ENCODE measurements at regions not wholly inside any gene's neighbourhood (a gene's known extent, or its start where the extent isn't known, plus 50 kb on each side); places are given as distances from the start of the nearest gene placed in this dataset.

DNA sequence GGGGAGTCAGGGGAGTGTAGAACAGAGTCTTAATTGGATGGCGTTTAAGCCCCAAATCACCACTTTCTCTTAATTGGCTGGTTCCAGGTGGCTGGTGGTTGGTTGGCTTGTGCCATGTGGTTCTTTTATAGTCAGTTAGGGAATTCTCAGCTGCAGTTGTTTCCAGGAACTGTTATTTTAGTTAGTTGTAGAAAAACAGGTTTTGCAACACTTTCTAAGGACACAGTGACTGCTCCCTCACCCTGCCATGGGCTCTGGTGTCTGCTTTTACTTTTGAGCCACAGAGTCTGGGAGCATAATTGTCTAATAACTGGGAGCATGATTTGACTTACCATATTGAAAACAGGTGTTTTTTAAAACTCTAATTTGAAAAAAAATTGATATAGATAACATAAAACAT, 75.8 kb upstream of the PCDH18 start:
- no peak overlapping the region for H3K27ac Mint-ChIP-seq
- H3K4me3 Mint-ChIP-seq = no peak overlapping the region
- H3K9me3 Mint-ChIP-seq = no peaks in the 10 kb centered on the region; the same call in 1 of the 2 replicates
- TF ChIP-seq, protein P1, sequence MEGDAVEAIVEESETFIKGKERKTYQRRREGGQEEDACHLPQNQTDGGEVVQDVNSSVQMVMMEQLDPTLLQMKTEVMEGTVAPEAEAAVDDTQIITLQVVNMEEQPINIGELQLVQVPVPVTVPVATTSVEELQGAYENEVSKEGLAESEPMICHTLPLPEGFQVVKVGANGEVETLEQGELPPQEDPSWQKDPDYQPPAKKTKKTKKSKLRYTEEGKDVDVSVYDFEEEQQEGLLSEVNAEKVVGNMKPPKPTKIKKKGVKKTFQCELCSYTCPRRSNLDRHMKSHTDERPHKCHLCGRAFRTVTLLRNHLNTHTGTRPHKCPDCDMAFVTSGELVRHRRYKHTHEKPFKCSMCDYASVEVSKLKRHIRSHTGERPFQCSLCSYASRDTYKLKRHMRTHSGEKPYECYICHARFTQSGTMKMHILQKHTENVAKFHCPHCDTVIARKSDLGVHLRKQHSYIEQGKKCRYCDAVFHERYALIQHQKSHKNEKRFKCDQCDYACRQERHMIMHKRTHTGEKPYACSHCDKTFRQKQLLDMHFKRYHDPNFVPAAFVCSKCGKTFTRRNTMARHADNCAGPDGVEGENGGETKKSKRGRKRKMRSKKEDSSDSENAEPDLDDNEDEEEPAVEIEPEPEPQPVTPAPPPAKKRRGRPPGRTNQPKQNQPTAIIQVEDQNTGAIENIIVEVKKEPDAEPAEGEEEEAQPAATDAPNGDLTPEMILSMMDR (IDR thresholded peaks at IDR 0.05) = no peak
- DNase-seq = no peak
- H3K36me3 Mint-ChIP-seq (ENCODE audit: low read depth) = no peaks in the 10 kb centered on the region
- H3K4me1 Mint-ChIP-seq (ENCODE audit: low read depth) = peaks cover 43% of the 10 kb centered on the region
- peaks cover 3% of the 10 kb centered on the region for H3K27me3 Mint-ChIP-seq (ENCODE audit: insufficient read depth)

- no peak overlapping the region for H3K27ac Mint-ChIP-seq
- H3K36me3 Mint-ChIP-seq (ENCODE audit: low read depth) = no peaks in the 10 kb centered on the region
- DNase-seq = no peak
- H3K4me3 Mint-ChIP-seq = no peak overlapping the region
- H3K27me3 Mint-ChIP-seq (ENCODE audit: insufficient read depth) = no peaks in the 10 kb centered on the region
- peaks cover 14% of the 10 kb centered on the region for H3K4me1 Mint-ChIP-seq (ENCODE audit: low read depth)
- no peaks in the 10 kb centered on the region for H3K9me3 Mint-ChIP-seq
- TF ChIP-seq, protein P1 (IDR thresholded peaks at IDR 0.05) = no peak
These were observed 70.1 kb upstream of the PCDH18 start for GRCh38 chr4:137602436-137602835.

- no peaks in the 10 kb centered on the region for H3K9me3 Mint-ChIP-seq
- DNase-seq = peak; percentile 26
- no peak overlapping the region for H3K27ac Mint-ChIP-seq
- H3K4me3 Mint-ChIP-seq = no peak overlapping the region
- TF ChIP-seq, protein P1 (IDR thresholded peaks at IDR 0.05) = no peak
- no peaks in the 10 kb centered on the region for H3K27me3 Mint-ChIP-seq (ENCODE audit: insufficient read depth)
- H3K4me1 Mint-ChIP-seq (ENCODE audit: low read depth) = peaks cover 14% of the 10 kb centered on the region
- H3K36me3 Mint-ChIP-seq (ENCODE audit: low read depth) = no peaks in the 10 kb centered on the region
These were observed 69.6 kb upstream of the PCDH18 start for GRCh38 chr4:137601934-137602333.

DNA sequence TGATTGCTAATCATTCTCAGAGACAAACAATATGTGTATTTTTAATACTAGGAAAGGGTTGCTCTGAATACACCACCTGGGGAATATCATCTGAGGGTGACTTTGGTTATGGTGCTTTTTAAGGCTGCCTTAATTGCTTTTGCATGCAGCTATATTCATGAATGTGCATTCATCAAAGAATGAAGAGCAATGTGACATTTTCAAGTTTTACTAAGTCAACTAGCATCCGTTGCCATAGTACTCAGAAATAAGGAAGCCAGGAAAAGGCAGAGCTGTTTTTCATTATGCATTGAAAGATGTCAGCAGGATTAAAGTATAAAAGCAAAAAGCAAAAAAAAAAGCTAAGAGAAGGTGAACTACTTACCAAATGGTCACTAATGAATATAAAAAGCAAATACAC, 67.4 kb upstream of the PCDH18 start:
- H3K36me3 Mint-ChIP-seq (ENCODE audit: low read depth) = peaks cover 5% of the 10 kb centered on the region; the same call in 1 of the 2 replicates
- no peak for DNase-seq
- H3K27me3 Mint-ChIP-seq (ENCODE audit: insufficient read depth) = no peaks in the 10 kb centered on the region
- TF ChIP-seq, protein P1 (IDR thresholded peaks at IDR 0.05) = no peak
- no peaks in the 10 kb centered on the region for H3K9me3 Mint-ChIP-seq
- no peak overlapping the region for H3K27ac Mint-ChIP-seq
- no peak overlapping the region for H3K4me3 Mint-ChIP-seq
- peaks cover 14% of the 10 kb centered on the region for H3K4me1 Mint-ChIP-seq (ENCODE audit: low read depth)

DNA sequence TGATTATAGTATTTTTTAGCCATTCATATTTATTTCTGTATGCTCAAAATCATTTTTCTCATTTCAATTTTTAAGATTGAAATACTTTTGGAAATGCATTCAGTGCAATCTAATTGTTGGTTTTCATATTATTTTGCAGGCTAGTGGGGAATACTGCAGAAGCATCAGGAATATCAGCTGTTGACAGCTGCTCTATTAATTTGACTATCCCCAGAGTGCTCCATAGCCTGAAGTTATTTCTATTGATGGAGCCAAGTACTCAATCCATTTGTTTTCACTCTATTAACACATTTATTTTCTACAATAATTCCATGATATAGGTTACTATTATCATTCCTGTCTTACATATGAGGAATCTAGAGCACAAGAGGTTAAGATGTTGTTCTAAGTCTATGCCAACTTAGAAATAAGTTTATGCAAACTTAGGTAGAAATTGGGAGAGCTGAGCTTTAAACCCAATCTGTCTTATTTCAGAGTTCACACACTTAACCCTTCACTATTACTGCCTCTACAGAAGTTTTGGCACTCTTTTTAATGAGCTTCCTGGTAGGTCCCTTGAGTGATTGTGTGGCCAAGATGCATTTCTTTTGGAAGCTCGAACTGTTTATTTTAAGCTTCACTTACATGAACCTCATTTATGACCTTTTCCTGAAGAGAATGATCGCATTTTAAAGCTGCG, 65.6 kb upstream of the PCDH18 start:
- Mint-ChIP-seq H3K4me1 (ENCODE audit: low read depth) (peaks cover 14% of the 10 kb centered on the region), H3K4me3 (no peak overlapping the region), H3K27me3 (ENCODE audit: insufficient read depth) (no peaks in the 10 kb centered on the region), H3K27ac (no peak overlapping the region), H3K36me3 (ENCODE audit: low read depth) (peaks cover 5% of the 10 kb centered on the region; the same call in 1 of the 2 replicates), H3K9me3 (no peaks in the 10 kb centered on the region)
- no peak for DNase-seq
- TF ChIP-seq, protein P1 (IDR thresholded peaks at IDR 0.05) = no peak
